GM19324 (cell line): ENCODE measurements at regions not wholly inside any gene's neighbourhood (a gene's known extent, or its start where the extent isn't known, plus 50 kb on each side); places are given as distances from the start of the nearest gene placed in this dataset.

Experiments
- ATAC-seq: cut with Tn5 transposase; IDR thresholded peaks from one replicate; pipeline ENCODE4 v1.9.1; 2021; ENCODE audit warnings: mild to moderate bottlenecking, moderate library complexity; ENCODE audit not compliant: unreplicated experiment, low FRiP score

DNA sequence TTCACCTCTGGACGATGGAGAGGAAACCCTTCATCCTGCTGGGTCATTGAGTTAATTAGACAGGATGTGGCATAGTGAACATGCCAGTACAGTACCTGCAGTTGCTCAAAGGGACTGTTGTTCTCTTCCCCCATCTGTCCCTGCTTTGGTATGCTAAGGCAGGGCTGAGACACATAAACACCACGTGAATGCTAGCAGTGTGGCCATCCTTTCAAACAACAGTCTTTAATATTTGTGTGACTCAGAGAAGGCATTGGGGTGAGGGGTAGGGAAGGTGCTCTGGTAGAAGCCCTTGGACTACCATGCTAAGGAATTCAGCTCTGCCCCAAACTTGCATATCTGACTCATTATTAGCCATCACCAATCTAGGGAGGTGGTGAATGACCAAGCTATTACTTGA is 180.2 kb upstream of the ZNF618 start:
- ATAC-seq: no peak

DNA sequence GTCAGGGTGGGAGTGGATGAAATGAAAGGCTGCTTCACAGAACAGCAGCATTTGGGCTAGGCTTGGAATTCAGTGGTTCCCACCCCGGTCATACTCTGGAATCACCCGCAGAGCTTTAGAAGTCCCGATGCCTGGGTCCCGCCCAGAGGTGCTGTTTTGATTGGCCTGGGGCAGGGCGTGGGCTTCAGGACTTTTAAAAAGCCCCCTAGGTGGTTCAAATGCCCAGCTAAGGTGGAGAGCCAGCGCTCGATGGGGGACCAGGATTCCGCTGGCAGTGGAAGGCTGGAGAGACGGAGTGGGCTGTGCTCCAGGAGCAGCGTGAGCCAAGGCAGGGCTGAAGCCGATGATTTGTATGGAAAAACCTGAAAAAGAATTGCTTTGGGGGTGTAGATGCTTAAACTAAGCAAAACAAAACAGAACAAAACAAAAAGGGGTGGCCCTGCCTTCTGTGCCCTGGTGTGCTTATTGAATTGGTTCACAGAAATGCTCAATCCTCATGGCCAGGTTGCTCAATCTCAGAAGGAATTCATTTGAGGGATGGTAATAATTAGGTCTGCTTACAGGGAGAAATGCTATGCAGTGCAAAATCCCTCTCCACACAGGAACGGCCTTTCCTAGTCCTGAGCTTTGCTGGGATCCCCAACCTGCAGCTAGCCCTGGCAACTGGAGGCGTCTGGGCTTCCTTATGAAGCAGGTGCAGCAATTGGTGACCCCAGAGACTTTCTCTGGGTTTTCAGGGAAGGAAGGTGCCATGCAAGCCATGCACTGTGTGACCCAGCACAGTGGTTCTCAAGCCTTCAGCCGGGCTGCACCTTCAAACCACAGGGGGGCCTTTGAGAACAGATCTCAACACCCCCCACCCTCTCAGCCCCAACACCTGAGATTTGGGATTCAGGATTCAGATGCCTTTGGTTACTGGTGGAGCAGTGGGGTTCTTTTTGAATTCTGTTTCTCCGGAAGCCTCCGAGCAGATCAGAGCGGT is 174.0 kb upstream of the ZNF618 start:
- ATAC-seq: no peak

DNA sequence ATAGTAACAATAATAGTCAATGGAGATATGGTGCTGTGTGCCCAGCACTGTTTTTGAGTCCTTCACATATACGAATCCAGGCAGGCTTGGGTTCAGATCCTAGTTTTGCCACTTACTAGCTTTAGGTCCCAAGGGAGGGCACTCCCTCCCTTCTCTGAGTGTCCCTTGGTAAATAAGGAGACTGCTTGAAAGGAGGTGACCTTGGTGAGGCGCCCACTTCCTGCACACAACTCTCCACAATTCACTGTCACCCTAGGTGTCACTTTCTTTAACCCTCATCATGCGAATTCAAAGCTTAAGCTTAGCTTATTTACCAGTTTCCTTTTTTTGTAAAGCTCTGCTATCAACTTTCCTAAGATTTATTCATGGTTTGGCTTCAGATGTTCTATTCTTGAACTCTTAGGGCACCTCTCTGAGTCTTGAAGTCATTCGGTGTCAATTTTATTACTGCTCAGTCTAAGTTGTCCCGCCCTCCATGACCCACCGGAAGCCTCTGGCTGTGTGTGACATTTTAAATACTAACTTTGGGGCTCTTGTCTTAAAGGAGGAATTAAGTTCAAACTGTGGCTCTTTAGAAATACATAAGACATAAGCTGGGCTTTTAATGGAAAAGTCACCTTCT is 170.7 kb upstream of the ZNF618 start:
- ATAC-seq: no peak

DNA sequence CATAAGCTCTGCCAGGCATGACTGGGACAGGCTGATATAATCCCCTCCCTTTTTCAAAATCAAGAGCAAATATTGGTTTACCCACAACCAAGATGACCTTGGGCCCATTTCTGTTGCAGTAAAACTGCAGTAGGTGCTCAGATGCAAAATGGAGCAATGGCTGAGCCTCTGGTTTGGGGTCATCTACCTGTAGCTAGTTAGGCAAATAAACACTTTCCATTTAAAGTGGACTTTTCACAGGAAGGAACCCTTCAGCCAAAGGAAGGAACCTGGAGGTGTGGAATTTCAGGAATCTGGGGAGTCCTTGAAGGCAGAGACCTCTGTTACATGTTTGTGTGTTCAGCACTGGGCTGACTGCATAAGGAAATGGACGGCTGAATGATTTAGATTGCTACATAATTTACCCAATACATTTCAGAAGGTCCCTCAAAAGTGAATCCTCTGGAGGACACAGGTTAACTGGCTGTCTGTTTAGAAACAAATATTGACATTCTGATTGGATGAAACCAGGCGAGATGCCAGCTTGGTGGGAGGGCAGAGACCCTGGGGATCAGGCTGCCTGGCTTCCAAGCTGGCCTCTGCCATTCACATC is 170.1 kb upstream of the ZNF618 start:
- no peak for ATAC-seq

DNA sequence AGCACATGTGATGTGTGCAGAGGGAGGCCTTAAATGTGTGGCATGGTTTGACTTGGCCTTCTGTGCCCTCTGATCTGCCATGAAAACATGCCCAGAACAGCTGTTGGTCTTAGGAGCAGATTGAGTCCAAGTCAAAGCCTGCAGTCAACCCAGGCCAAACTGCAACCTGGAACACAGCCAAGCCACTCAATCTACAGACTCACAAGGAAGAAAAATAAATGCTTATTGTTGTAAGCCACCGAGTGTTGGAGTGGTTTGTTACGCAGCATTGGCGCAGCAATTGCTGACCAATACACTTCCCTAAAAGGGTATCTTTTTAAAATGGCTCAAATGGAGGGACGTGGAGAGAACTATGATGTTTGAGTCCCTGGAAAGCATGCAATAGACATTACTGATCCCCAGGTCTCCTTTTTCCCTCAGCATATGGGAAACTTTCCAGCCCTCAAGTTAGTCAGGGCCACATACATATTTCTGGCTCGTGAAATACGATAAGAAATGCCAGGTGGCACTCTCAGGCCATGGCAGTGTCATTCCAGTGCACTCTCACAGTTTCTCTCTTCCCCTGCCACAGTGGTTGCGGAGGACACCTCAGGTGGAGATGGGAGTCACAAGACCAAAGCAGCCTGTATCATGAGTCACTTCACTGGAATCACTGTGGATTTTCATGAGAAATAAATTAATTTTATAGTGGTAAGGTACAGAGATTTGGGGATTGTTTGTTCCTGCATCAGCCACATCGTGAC is 168.0 kb upstream of the ZNF618 start:
- no peak for ATAC-seq

DNA sequence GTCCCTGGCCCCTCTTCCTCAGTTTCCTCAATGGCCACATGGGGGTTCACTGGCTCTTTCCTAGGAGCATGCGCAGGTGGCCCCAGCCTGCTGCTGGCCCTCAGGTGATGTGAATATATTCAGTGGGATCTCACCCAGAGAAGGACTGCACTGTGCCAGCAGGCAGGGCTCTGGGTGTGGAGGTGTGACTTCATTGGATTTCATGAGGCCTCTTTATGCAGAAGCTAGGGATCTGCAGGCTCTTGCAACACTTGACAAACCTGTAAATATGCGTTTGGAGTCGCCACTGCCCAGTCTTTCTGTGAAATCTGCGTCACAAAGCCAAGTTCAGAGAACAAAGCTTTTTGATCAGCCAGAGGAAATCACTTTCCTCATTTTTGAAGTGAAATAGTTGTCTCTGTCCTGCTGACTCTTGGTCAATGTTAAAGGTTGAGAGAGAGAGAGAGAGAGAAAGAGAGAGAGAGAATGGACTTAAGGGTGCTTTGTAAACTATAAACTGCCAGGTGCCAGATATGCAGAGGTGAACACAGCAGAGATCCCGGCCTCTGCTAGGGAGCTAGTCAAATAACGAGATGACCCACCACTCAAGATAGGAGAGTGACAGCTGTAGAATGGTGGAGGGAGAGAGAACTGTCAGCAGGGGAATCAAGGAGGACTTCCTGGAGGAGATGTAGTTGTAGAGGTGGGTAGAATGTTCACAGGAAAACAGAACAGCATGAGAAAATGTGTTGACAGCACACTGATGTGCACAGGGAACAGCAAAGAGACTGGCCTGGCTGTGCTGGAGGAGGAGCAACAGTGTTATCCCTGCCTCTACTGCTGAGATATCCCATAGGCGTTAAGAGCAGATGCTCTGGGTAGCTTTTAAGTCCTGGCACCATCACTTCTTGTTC is 167.0 kb upstream of the ZNF618 start:
- no peak for ATAC-seq

DNA sequence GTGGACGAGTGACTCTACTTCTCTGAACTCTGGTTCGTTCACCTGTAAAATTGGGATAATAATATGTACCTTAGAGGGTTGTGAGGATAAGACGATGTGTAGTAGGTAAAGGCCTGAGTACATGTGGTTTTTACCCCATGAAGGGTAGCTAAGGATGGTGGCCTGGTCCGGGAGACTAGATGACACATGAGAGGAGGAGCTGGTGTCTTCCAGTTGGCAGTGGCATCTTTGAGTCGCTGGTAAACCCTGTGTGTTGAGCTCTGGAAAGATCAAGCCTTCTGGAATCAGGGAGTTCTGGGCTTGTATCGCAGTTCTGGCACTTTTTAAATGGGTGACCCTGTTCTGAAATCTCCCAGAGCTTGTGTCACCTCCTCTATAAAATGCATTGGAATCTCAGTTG is 166.4 kb upstream of the ZNF618 start:
- no peak for ATAC-seq

DNA sequence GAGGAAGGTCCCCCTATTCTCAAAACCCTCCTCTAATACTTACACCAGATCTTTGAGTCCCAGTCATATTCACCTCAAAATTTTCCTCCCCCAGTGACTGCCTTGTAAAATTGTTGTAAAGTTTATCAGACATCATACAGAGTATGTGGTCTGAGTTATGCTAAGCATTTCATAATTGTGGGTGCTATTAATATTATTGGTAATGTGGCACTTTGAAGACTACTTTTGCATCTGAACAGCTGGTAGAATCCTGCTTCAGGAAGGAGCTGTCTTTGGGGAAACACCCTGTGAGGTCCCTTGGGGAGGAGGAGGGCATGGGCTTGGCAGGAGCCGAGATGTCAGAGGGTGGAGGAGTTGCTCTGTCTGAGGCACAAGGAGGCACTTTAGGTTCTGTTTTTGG is 164.9 kb upstream of the ZNF618 start:
- no peak for ATAC-seq

DNA sequence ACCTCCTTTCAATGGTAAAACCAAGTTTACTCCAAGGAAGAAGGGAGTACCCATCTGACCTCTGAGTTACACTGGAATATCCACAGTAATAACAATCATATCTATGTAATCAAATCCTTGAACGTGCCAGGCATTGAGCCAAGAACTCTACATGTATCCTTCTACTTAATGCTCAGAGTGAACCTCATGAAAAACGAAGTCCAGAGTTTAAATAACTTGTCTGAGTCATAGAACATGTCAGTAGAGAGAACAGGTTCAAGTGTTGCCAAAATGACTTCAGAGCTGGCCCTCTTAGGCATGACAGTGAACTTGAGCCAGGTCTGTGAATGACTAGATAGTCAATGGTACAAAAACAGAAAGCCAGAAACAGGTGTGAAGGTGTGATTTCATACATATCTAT is 164.1 kb upstream of the ZNF618 start:
- no peak for ATAC-seq

DNA sequence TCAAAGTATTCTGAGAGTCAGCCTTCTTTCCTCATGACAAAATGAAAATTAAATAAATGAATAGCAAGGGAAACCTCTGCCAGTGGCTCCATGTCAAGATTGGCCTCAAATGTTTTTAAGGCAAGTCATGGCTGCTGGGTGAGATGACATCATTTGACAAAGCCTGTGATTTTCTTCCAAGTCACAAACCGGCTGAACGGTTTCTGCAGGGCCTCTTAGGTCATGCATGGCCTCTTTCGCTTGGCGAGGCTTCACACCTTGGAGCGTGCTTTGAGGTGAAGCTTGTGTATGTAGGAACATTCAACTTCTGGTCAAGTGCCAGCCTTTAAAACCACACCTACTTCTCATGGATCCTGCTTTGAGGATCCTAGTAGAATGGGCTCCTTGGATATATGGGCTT is 161.0 kb upstream of the ZNF618 start:
- ATAC-seq: no peak

DNA sequence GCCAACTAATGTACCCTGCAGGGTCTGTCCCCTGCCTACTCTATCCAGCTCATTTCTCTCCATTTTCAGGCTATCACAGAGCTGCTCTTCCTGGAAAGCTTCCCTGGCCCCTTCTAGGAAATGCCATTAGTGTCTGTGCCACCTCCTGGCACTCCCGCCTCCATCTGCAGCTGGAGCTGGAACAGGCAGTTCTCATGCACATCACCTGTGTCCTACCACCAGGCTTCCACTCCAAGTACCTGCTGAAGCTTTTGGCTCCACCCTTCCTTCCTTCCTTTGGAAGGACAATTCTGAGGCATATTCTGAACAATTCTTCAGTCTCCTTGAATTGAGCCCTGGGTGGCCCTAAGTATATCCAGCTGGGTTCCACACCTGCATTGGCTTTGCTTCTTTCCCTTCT is 156.2 kb upstream of the ZNF618 start:
- ATAC-seq: no peak

DNA sequence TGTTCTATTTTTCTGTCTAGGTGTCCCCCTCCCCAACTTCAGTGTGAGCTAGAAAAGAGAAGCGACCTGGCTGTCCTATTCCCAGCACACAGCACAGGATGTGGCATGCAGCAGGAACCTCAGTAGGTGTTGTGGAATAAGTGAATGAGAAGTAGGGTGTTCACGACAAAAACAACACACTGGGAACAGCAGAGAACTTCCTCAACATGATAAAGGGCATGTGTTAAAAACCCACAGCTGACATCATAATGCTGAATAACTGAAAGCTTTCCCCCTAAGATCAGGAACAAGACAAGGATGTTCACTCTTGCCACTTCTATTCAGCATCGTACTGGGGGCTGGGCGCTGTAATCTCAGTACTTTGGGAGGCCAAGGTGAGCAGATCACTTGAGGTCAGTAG is 155.6 kb upstream of the ZNF618 start:
- no peak for ATAC-seq

DNA sequence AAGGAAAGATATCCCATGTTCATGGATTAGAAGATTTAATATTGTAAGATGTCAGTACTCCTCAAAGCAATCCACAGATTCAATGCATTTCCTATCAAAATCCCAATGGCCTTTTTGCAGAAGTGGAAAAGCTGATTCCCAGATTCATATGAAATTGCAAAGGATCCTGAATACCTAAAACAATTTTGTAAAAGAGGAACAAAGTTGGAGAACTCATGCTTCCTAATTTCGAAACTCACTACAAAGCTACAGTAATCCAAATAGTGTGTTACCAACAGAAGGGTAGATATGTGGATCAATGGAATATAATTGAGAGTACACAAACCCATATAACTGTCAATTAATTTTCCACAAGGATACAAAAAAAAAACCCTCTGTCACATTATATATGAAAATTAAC is 154.3 kb upstream of the ZNF618 start:
- ATAC-seq: no peak

DNA sequence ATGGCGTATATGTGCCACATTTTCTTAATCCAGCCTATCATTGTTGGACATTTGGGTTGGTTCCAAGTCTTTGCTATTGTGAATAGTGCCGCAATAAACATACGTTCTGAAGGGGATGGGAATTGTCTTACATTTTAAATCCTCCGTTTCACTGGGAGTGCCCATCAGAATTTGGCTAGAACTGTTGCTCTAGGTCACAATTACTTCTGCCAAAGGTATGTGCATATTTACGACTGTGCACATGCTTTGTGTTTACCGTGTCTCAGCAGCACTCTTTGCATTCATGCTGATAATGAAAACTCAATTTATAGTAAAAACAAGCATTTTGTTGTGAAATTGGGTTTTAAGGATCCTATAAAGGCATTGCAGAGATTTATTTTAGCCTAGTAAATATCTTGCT is 151.9 kb upstream of the ZNF618 start:
- no peak for ATAC-seq

DNA sequence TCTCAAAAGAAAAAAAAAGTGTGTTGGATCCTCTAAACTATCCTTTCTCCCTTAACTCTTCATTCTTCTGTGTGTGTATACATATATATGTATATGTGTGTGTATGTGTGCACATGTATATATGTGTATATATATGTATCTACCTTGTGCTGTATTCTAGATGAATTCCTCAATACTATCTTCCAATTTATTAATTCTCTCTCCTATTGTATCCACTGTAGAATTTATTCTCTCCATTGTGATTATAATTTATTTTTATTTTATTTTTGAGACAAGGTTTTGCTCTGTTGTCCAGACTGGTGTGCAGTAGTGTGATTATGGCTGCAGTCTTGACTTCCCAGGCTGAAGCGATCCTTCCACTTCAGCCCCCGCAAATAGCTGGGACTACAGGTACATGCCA is 147.1 kb upstream of the ZNF618 start:
- ATAC-seq: no peak

DNA sequence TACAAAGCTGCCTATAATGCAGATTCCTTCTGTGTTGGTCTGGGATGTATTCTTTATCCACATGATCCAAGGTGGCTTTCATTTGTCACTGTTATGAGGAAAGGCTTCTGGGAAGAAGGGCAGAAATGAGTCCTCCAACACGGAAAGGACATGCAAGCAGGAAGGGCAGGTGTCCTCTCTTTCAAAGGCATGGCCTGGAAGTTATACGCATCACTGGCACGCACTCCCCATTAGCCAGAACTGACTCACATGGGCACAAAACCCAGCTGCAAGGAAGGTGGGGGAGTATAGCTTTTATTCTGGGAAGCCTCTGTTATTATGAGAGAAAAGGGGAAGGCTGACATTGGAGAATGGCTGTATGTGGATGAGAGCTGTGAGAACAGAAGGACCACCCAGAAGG is 141.3 kb upstream of the ZNF618 start:
- ATAC-seq: no peak

DNA sequence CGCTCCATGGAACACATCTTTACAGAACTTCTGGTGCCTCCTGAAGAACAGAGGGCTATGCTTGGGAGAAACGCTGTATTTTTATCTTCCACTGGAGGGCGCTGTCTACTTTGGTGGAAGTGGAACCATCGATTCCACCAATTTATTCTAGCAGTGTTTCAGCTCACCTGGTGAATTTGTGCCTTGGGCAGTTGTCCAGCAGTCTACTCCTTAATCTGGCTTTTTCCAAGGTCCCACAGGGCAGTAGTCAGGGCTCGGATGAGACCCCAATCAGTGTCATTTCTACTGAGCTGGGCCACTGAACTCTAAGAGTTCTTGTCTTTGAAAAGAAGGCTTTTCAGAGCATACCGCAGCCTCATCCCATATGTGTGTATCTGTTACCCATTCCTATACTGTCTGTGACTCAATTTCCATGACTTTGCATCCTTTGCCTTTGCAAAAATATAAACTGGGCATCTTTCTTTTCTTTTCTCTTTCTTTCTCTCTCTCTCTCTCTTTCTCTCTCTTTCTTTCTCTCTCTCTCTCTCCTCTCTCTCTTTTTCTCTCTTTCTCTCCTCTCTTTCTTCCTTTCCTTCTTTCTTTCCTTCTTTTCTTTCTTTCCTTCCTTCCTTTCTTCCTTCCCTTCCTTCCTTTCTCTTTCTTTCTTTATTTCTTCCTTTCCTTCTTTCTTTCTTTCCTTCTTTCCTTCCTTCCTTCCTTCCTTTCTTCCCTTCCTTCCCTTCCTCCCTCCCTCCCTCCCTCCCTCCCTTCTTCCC is 138.4 kb upstream of the ZNF618 start:
- ATAC-seq: no peak

DNA sequence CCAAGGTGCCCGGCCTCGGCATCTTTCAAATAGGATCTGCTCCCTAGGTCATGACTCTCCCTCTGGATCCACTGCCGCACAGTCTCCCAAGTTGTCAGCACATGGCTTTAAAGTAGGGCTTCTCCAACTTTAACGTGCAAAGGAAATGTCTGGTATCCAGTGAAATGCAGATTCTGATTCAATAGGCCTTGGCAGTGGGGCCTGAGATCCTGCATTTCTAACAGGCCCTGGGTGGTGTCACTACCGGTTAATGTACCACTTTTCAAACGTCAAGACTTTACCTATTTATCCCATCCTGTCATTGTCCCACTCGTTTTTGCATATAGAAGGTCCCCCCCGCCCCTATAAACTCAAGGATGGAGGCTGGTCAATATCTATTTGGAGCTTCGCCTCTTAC is 137.6 kb upstream of the ZNF618 start:
- ATAC-seq: no peak

DNA sequence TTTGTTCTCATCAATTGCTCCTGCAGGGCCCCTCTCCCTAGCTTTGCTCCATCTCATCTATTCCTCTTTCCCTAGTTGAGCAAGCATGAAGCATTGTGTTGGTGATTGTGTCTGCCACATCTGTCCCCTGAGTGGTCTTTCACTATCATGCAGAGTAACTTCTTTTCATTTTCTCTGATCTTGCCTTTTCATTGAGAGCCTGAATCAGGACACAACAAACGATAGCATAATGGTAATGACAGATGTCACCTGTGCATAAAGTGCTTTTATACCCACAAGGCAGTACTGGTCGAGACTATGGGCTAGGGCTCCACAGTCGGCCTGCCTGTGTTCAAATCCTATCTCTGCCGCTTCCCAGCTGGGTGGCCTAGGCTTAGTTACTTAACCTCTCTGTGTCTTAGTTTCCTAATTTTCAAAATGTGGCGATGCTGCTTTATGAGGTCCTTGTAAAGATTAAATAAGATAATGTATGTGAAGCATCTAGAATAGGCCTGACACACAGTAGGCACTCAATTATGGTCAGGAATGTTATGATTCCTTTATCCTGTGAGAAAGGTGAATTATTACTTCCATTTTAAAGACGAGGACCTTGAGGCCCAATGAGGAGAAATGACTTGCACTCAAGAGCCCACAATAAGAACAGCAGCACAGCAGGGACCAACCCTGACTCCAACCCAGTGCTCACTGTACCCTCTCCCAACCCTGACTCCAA is 137.1 kb upstream of the ZNF618 start:
- ATAC-seq: no peak
